VCaP (cell line): ENCODE measurements at regions not wholly inside any gene's neighbourhood (a gene's known extent, or its start where the extent isn't known, plus 50 kb on each side); places are given as distances from the start of the nearest gene placed in this dataset.

Experiments
- H3K27ac ChIP-seq: fragments of 450-650 bp; 2 replicates; pipeline ENCODE4 v1.5.1; 2017
- TF ChIP-seq, protein P1 (sequence below): fragments of 450-650 bp; conservative IDR thresholded peaks from 2 replicates; pipeline ENCODE4 v1.5.1; 2017; ENCODE audit warnings: mild to moderate bottlenecking, moderate library complexity

- no peak overlapping the region for H3K27ac ChIP-seq
- TF ChIP-seq, protein P1, sequence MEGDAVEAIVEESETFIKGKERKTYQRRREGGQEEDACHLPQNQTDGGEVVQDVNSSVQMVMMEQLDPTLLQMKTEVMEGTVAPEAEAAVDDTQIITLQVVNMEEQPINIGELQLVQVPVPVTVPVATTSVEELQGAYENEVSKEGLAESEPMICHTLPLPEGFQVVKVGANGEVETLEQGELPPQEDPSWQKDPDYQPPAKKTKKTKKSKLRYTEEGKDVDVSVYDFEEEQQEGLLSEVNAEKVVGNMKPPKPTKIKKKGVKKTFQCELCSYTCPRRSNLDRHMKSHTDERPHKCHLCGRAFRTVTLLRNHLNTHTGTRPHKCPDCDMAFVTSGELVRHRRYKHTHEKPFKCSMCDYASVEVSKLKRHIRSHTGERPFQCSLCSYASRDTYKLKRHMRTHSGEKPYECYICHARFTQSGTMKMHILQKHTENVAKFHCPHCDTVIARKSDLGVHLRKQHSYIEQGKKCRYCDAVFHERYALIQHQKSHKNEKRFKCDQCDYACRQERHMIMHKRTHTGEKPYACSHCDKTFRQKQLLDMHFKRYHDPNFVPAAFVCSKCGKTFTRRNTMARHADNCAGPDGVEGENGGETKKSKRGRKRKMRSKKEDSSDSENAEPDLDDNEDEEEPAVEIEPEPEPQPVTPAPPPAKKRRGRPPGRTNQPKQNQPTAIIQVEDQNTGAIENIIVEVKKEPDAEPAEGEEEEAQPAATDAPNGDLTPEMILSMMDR: no peak
These were observed 205.8 kb upstream of the MAMLD1 start for GRCh38 chrX:150157291-150157690.

GRCh38 chrX:150158554-150159332 lies 204.4 kb upstream of the MAMLD1 start:
- H3K27ac ChIP-seq: no peak overlapping the region
- TF ChIP-seq, protein P1: no peak

GRCh38 chrX:150159537-150159936 lies 203.6 kb upstream of the MAMLD1 start:
- H3K27ac ChIP-seq: no peak overlapping the region
- TF ChIP-seq, protein P1: no peak

DNA sequence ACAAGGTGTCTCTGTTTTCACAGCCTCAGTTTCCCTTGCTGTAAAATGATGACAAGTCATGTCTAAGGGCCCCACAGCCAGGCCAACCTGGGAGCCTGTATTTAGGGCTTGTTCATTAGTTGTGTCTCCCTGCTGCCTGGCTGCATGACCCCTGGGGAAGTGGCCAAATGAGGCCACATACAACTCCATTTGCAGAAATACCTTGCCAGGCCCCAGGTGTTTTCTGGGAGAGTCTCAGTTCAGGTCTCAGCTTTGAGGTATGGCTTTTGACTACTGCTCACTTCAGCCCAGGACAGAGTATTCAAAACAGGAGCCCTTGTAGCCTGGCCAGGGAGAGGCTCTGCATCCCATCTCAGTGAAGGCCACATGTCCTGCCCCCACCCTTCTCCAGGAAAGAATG lies 202.5 kb upstream of the MAMLD1 start:
- TF ChIP-seq, protein P1: no peak
- no peak overlapping the region for H3K27ac ChIP-seq

DNA sequence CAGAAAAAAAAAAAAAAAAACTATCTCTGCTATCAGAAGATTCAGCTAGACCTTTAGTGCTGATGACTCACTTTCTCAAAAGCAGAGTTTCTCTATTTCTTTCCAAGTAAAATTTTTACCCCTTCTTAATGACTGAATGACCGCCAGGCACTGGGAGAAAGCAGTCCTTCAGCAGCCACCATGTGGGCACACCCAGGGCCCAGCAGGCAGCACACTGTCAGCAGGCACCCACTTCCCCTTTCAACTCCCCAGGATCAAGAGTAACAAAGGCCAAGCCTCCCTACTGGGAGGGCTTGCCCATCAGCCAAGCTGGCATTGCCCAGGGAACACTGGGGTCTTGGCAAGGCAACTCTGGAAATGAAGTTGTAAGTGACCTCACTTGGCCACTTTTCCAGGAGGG lies 201.9 kb upstream of the MAMLD1 start:
- H3K27ac ChIP-seq: no peak overlapping the region
- TF ChIP-seq, protein P1: no peak

GRCh38 chrX:150162141-150162540 lies 201.0 kb upstream of the MAMLD1 start:
- TF ChIP-seq, protein P1: no peak

GRCh38 chrX:150163221-150163930 lies 199.7 kb upstream of the MAMLD1 start:
- TF ChIP-seq, protein P1: no peak
- no peak overlapping the region for H3K27ac ChIP-seq

More at GRCh38 chrX:150162141-150162540, 201.0 kb upstream of the MAMLD1 start:
- H3K27ac ChIP-seq: no peak overlapping the region
